HG02870 (cell line): ENCODE measurements at regions not wholly inside any gene's neighbourhood (a gene's known extent, or its start where the extent isn't known, plus 50 kb on each side); places are given as distances from the start of the nearest gene placed in this dataset.

Experiments
- ATAC-seq: cut with Tn5 transposase; IDR thresholded peaks from one replicate; pipeline ENCODE4 v1.9.1; 2021; ENCODE audit warnings: mild to moderate bottlenecking, moderate library complexity; ENCODE audit not compliant: unreplicated experiment

GRCh38 chr4:123496421-123496820 lies 99.8 kb downstream of the SPRY1 start:
- ATAC-seq = no peak

GRCh38 chr4:123497340-123497739 lies 100.7 kb downstream of the SPRY1 start:
- no peak for ATAC-seq

GRCh38 chr4:123501733-123502132 lies 105.1 kb downstream of the SPRY1 start:
- ATAC-seq = no peak

- ATAC-seq = no peak
These were observed 107.2 kb downstream of the SPRY1 start for GRCh38 chr4:123503698-123504363.

GRCh38 chr4:123505095-123506010 lies 108.8 kb downstream of the SPRY1 start:
- ATAC-seq = no peak

- ATAC-seq = no peak
These were observed 109.6 kb downstream of the SPRY1 start for GRCh38 chr4:123506011-123506695.

- no peak for ATAC-seq
These were observed 110.8 kb downstream of the SPRY1 start for GRCh38 chr4:123507376-123507775.

GRCh38 chr4:123510221-123510620 lies 113.6 kb downstream of the SPRY1 start:
- no peak for ATAC-seq

GRCh38 chr4:123510659-123511058 lies 114.1 kb downstream of the SPRY1 start:
- no peak for ATAC-seq

- ATAC-seq = no peak
These were observed 120.0 kb downstream of the SPRY1 start for GRCh38 chr4:123516576-123516975.

- no peak for ATAC-seq
These were observed 120.6 kb downstream of the SPRY1 start for GRCh38 chr4:123517176-123517575.

GRCh38 chr4:123517971-123518370 lies 121.4 kb downstream of the SPRY1 start:
- no peak for ATAC-seq

- ATAC-seq = no peak
These were observed 123.7 kb downstream of the SPRY1 start for GRCh38 chr4:123520325-123520724.

GRCh38 chr4:123522081-123522480 lies 125.5 kb downstream of the SPRY1 start:
- ATAC-seq = no peak

- ATAC-seq = no peak
These were observed 126.1 kb downstream of the SPRY1 start for GRCh38 chr4:123522646-123523045.

- ATAC-seq = no peak
These were observed 128.5 kb downstream of the SPRY1 start for GRCh38 chr4:123524958-123525628.

- no peak for ATAC-seq
These were observed 129.9 kb downstream of the SPRY1 start for GRCh38 chr4:123526511-123526910.

GRCh38 chr4:123528501-123529277 lies 132.1 kb downstream of the SPRY1 start:
- no peak for ATAC-seq

GRCh38 chr4:123529278-123529568 lies 132.6 kb downstream of the SPRY1 start:
- ATAC-seq = no peak

- ATAC-seq = no peak
These were observed 133.8 kb downstream of the SPRY1 start for GRCh38 chr4:123530357-123530756.
